Muscle of leg (tissue), 3 donors: ENCODE measurements at regions not wholly inside any gene's neighbourhood (a gene's known extent, or its start where the extent isn't known, plus 50 kb on each side); places are given as distances from the start of the nearest gene placed in this dataset.
"Not testable (repeated sequence)": the region's sequence is repeated elsewhere in the genome, so short reads cannot be mapped to it uniquely, and the experiment has no call there.

Experiments
- DNase-seq: peaks from one replicate; pipeline ENCODE4 v3.0.0; 2013
- H3K27ac ChIP-seq: one replicate; pipeline ENCODE4 v1.5.1; 2013; ENCODE audit warnings: mild to moderate bottlenecking, low read length, control low read depth
- H3K27me3 ChIP-seq: one replicate; pipeline ENCODE4 v1.6.1; 2013; ENCODE audit warnings: low read length; ENCODE audit not compliant: control insufficient read depth, insufficient read depth
- H3K36me3 ChIP-seq: one replicate; pipeline ENCODE4 v1.6.1; 2013; ENCODE audit warnings: low read length; ENCODE audit not compliant: control insufficient read depth, insufficient read depth
- H3K4me1 ChIP-seq: one replicate; pipeline ENCODE4 v1.6.1; 2013; ENCODE audit warnings: low read length; ENCODE audit not compliant: control insufficient read depth, insufficient read depth
- H3K4me3 ChIP-seq: one replicate; pipeline ENCODE4 v1.5.1; 2013; ENCODE audit warnings: low read length, control low read depth
- H3K9me3 ChIP-seq: replicated peaks from 2 replicates; pipeline ENCODE4 v1.6.1; 2013; ENCODE audit warnings: low read depth, low read length; ENCODE audit not compliant: control insufficient read depth
- WGBS: methylation state at CpG from one replicate; pipeline ENCODE4 v1.1.5; 2013; ENCODE audit warnings: missing lambda C conversion rate; ENCODE audit not compliant: insufficient coverage; 5-methylcytosine and 5-hydroxymethylcytosine counted together

- WGBS, result no CpG with 5 or more reads among the region's 1 CpG
- DNase-seq, result no peak
These were observed 134.7 kb upstream of the FAT1 start for GRCh38 chr4:186858355-186858754.

GRCh38 chr4:186859420-186859819, 135.8 kb upstream of the FAT1 start:
- no peak for DNase-seq
- no peaks in the 10 kb centered on the region for H3K27me3 ChIP-seq
- H3K4me3 ChIP-seq, result no peak overlapping the region
- H3K9me3 ChIP-seq, result no peaks in the 10 kb centered on the region
- H3K27ac ChIP-seq, result no peak overlapping the region
- no CpG with 5 or more reads among the region's 1 CpG for WGBS
- H3K4me1 ChIP-seq, result peaks cover under 1% of the 10 kb centered on the region
- no peaks in the 10 kb centered on the region for H3K36me3 ChIP-seq

More at GRCh38 chr4:186858355-186858754, 134.7 kb upstream of the FAT1 start:
- peaks cover 3% of the 10 kb centered on the region for H3K4me1 ChIP-seq
- no peaks in the 10 kb centered on the region for H3K27me3 ChIP-seq
- no peaks in the 10 kb centered on the region for H3K36me3 ChIP-seq
- no peaks in the 10 kb centered on the region for H3K9me3 ChIP-seq
- no peak overlapping the region for H3K27ac ChIP-seq
- H3K4me3 ChIP-seq, result no peak overlapping the region

DNA sequence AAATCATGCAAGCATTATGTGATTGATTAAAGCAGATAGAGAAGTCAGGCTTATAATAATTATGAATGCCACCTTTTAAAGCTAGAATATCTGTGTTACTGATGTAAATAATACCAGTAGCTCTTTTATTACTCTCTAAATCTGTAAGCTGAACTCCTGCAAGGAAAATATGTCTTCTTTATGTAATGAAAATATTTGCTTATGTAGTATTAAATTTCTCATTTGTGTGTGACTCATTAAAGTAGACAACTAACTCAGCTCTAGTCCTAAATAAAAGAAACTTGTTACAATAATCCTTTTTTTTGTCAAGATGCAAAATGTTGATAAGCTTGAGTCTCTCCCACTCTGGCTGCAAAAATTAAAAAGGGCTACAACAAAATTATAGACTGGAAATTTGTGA, 137.7 kb upstream of the FAT1 start:
- Histone ChIP-seq H3K36me3 (no peaks in the 10 kb centered on the region), H3K27me3 (no peaks in the 10 kb centered on the region), H3K4me1 (no peaks in the 10 kb centered on the region), H3K27ac (no peak overlapping the region), H3K9me3 (no peaks in the 10 kb centered on the region), H3K4me3 (no peak overlapping the region)
- DNase-seq, result no peak

- H3K27me3 ChIP-seq, result no peaks in the 10 kb centered on the region
- no peak overlapping the region for H3K4me3 ChIP-seq
- WGBS, result 100% methylated on average over 3 of the region's 3 CpGs
- no peak for DNase-seq
- no peaks in the 10 kb centered on the region for H3K36me3 ChIP-seq
- peaks cover 10% of the 10 kb centered on the region for H3K9me3 ChIP-seq
- H3K4me1 ChIP-seq, result no peaks in the 10 kb centered on the region
- no peak overlapping the region for H3K27ac ChIP-seq
These were observed 148.2 kb upstream of the FAT1 start for GRCh38 chr4:186871856-186872255.

DNA sequence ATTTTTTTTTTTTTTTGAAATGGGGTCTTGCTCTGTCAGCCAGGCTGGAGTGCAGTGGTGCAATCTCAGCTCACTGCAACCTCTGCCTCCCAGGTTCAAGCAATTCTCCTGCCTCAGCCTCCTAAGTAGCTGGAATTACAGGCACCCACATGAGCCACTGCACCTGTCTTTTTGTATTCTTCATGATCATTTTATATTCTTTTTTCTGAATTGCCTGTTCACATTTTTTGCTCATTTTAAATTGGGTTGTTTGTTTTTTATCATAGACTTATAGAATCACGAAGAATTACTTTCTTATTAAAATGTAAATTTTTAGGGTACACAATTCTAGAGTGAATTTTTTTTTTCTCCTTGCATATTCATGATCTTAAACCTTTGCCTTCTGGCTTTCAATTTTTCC, 149.4 kb upstream of the FAT1 start:
- not testable (repeated sequence) for DNase-seq, H3K4me1 ChIP-seq, H3K27ac ChIP-seq, H3K4me3 ChIP-seq, H3K9me3 ChIP-seq, H3K27me3 ChIP-seq, H3K36me3 ChIP-seq
- WGBS, result no CpG with 5 or more reads among the region's 1 CpG

DNA sequence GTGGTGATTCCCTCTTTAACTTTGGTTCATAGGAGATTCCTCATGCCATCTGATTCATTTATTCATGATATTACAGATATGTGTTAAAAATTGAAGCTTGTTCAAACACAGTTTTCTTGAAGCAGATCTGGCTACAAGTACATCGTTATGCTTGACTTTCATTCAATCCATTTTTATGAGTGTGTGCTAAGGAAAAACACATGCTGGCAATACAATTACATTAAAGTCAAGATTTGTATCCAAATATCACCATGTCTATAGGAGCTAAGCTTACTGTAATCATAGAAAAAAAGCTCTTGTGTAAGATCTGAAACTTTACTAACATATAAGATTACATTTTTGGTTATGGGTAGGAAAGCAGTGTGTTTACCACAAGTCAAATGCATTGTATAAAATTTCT, 151.8 kb upstream of the FAT1 start:
- no peaks in the 10 kb centered on the region for H3K36me3 ChIP-seq
- no peak for DNase-seq
- no CpG with 5 or more reads among the region's 1 CpG for WGBS
- H3K4me1 ChIP-seq, result no peaks in the 10 kb centered on the region
- H3K27ac ChIP-seq, result no peak overlapping the region
- peaks cover 10% of the 10 kb centered on the region for H3K9me3 ChIP-seq
- H3K27me3 ChIP-seq, result no peaks in the 10 kb centered on the region
- H3K4me3 ChIP-seq, result no peak overlapping the region

- no peak for DNase-seq
- Histone ChIP-seq H3K27me3 (no peaks in the 10 kb centered on the region), H3K4me1 (no peaks in the 10 kb centered on the region), H3K4me3 (no peak overlapping the region), H3K36me3 (no peaks in the 10 kb centered on the region), H3K9me3 (peaks cover 8% of the 10 kb centered on the region), H3K27ac (no peak overlapping the region)
- 77% methylated on average over 4 of the region's 6 CpGs for WGBS
These were observed 153.4 kb upstream of the FAT1 start for GRCh38 chr4:186876961-186877626.

- H3K27me3 ChIP-seq, result no peaks in the 10 kb centered on the region
- no CpG with 5 or more reads among the region's 2 CpGs for WGBS
- no peak overlapping the region for H3K4me3 ChIP-seq
- no peak overlapping the region for H3K27ac ChIP-seq
- peaks cover 1% of the 10 kb centered on the region for H3K9me3 ChIP-seq
- peak; percentile 61 for DNase-seq
- no peaks in the 10 kb centered on the region for H3K4me1 ChIP-seq
- no peaks in the 10 kb centered on the region for H3K36me3 ChIP-seq
These were observed 154.6 kb upstream of the FAT1 start for GRCh38 chr4:186878203-186878776.

GRCh38 chr4:186881521-186882220, 158.0 kb upstream of the FAT1 start:
- no peaks in the 10 kb centered on the region for H3K27me3 ChIP-seq
- WGBS, result no CpG with 5 or more reads among the region's 3 CpGs
- H3K27ac ChIP-seq, result no peak overlapping the region
- no peaks in the 10 kb centered on the region for H3K36me3 ChIP-seq
- DNase-seq, result no peak
- no peak overlapping the region for H3K4me3 ChIP-seq
- no peaks in the 10 kb centered on the region for H3K4me1 ChIP-seq
- H3K9me3 ChIP-seq, result no peaks in the 10 kb centered on the region

DNA sequence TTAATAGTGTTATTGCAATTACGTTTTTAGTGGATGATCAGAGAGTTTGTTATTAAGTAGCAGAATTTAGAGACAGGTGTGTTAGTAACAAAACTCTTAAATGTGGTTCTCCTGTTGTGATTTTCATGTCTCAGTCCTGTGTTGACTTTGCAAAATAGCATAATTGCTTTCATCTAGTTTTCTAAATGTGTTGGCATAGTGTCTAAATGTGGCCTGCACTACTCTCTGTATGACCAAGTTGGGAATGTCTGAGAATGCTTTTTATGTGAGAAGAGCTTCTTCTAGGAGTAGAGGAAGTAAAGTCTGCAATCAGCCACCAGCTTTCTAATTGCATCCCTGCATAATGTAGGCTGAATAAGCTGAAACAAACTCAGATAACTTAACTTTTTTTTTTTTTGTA, 158.6 kb upstream of the FAT1 start:
- no peak for DNase-seq

More for the DNA sequence above, 158.6 kb upstream of the FAT1 start:
- Histone ChIP-seq H3K4me1 (no peaks in the 10 kb centered on the region), H3K27ac (no peak overlapping the region), H3K9me3 (no peaks in the 10 kb centered on the region), H3K36me3 (no peaks in the 10 kb centered on the region), H3K27me3 (no peaks in the 10 kb centered on the region), H3K4me3 (no peak overlapping the region)
- 100% methylated on average over 1 of the region's 1 CpG for WGBS
